Motor neuron (in vitro differentiated cells): ENCODE measurements at regions not wholly inside any gene's neighbourhood (a gene's known extent, or its start where the extent isn't known, plus 50 kb on each side); places are given as distances from the start of the nearest gene placed in this dataset.
A peak's percentile ranks its signal among the peaks of the same experiment; 100 is the strongest.

ENCODE experiments used
- ATAC-seq, 8 experiments: fragments of 200-7000 bp; cut with Tn5 transposase; replicated peaks in 6 of 8; 2 replicates each; pipeline ENCODE4 v1.8.0; 2021; ENCODE audit warnings: mild to moderate bottlenecking in 8 of 8, moderate library complexity in 8 of 8
- H3K27ac ChIP-seq, 2 donors: fragments of 250-450 bp; sonication (Bioruptor Pico); 2 replicates each; pipeline ENCODE4 v1.9.0; 2021; ENCODE audit warnings: antibody characterized with exemption in 2 of 2, mild to moderate bottlenecking in 2 of 2, moderate library complexity in 1 of 2
- H3K4me1 ChIP-seq, 2 donors: fragments of 250-450 bp; sonication (Bioruptor Pico); replicated peaks in 1 of 2; 2 replicates each; pipeline ENCODE4 v1.6.1; 2021; ENCODE audit warnings: antibody characterized with exemption in 2 of 2, mild to moderate bottlenecking in 2 of 2, moderate library complexity in 1 of 2
- H3K4me3 ChIP-seq, 5 donors: fragments of 250-450 bp; sonication (Bioruptor Pico); 2 replicates each; pipeline ENCODE4 v1.9.0; 2021; ENCODE audit warnings: antibody characterized with exemption in 5 of 5, mild to moderate bottlenecking in 5 of 5, moderate library complexity in 4 of 5
- WGBS, 10 experiments: fragments of 450-650 bp; shearing (Covaris generic); methylation state at CpG; one replicate each; pipeline ENCODE4 v1.0.0; 2022; 5-methylcytosine and 5-hydroxymethylcytosine counted together
- in situ Hi-C, 9 experiments: fragments of 400-800 bp; cut with MboI; loops; one replicate each; pipeline ENCODE4 v1.15.0; 2021; ENCODE audit warnings: low sequenced_read_pairs in 9 of 9, low pct_unique_long_range_greater_than_20kb in 2 of 9; ENCODE audit not compliant: unreplicated experiment in 9 of 9

- no peak for ATAC-seq
- WGBS, 10 experiments, result 87 to 100% (median 93%) methylated on average over 1 to 4 of the region's 5 CpGs; no CpG with 5 or more reads in 2 of the 10 experiments
- H3K27ac ChIP-seq, result no peak overlapping the region
Measured at GRCh38 chr15:62873203-62873602, 169.3 kb upstream of the TPM1 start.

GRCh38 chr15:62874064-62874463 is 168.5 kb upstream of the TPM1 start:
- 59 to 90% (median 80%) methylated on average over 1 to 3 of the region's 3 CpGs; no CpG with 5 or more reads in 1 of the 10 experiments for WGBS, 10 experiments

More at GRCh38 chr15:62873203-62873602, 169.3 kb upstream of the TPM1 start:
- Histone ChIP-seq H3K4me1 (no peaks in the 10 kb centered on the region), H3K4me3 (no peak overlapping the region)
- in situ Hi-C loops, result no loop called here

GRCh38 chr15:62874959-62875625 is 167.5 kb upstream of the TPM1 start:
- in situ Hi-C loops, result no loop called here
- no peak overlapping the region for H3K27ac ChIP-seq
- no peak for ATAC-seq
- WGBS, 10 experiments, result 70 to 100% (median 90%) methylated on average over 1 to 7 of the region's 13 CpGs; no CpG with 5 or more reads in 3 of the 10 experiments
- no peak overlapping the region for H3K4me3 ChIP-seq
- no peaks in the 10 kb centered on the region for H3K4me1 ChIP-seq

More at GRCh38 chr15:62874064-62874463, 168.5 kb upstream of the TPM1 start:
- H3K4me3 ChIP-seq, result no peak overlapping the region
- no peak for ATAC-seq
- no peaks in the 10 kb centered on the region for H3K4me1 ChIP-seq
- no peak overlapping the region for H3K27ac ChIP-seq
- in situ Hi-C loops, result no loop called here

GRCh38 chr15:62875626-62876021 is 166.9 kb upstream of the TPM1 start:
- ATAC-seq, result no peak
- in situ Hi-C loops, result no loop called here
- Histone ChIP-seq H3K4me3 (no peak overlapping the region), H3K4me1 (no peaks in the 10 kb centered on the region), H3K27ac (no peak overlapping the region)
- WGBS, 10 experiments, result 80 to 100% (median 100%) methylated on average over 1 to 2 of the region's 4 CpGs; no CpG with 5 or more reads in 7 of the 10 experiments

- Histone ChIP-seq H3K4me1 (no peaks in the 10 kb centered on the region), H3K27ac (no peak overlapping the region), H3K4me3 (no peak overlapping the region)
- no peak for ATAC-seq
- in situ Hi-C loops, result no loop called here
- WGBS, 10 experiments, result 60 to 100% (median 92%) methylated on average over 1 to 7 of the region's 9 CpGs; no CpG with 5 or more reads in 2 of the 10 experiments
Measured at GRCh38 chr15:62877276-62877857, 165.2 kb upstream of the TPM1 start.

GRCh38 chr15:62878070-62878469 is 164.5 kb upstream of the TPM1 start:
- no peak overlapping the region for H3K27ac ChIP-seq
- in situ Hi-C loops, result no loop called here
- H3K4me1 ChIP-seq, result no peaks in the 10 kb centered on the region
- H3K4me3 ChIP-seq, result no peak overlapping the region
- 17 to 93% (median 81%) methylated on average over 1 to 5 of the region's 6 CpGs; no CpG with 5 or more reads in 1 of the 10 experiments for WGBS, 10 experiments
- ATAC-seq, result no peak

GRCh38 chr15:62879770-62880169 is 162.8 kb upstream of the TPM1 start:
- WGBS, 10 experiments, result 55 to 90% (median 77%) methylated on average over 2 to 8 of the region's 8 CpGs; no CpG with 5 or more reads in 1 of the 10 experiments
- in situ Hi-C loops, result no loop called here
- Histone ChIP-seq H3K4me1 (peaks cover 5 to 9% of the 10 kb centered on the region in 2 donors), H3K27ac (no peak overlapping the region), H3K4me3 (no peak overlapping the region)
- no peak for ATAC-seq

GRCh38 chr15:62880278-62880677 is 162.3 kb upstream of the TPM1 start:
- in situ Hi-C loops, result no loop called here
- 7 to 93% (median 57%) methylated on average over 1 to 2 of the region's 2 CpGs; no CpG with 5 or more reads in 3 of the 10 experiments for WGBS, 10 experiments

GRCh38 chr15:62881056-62881455 is 161.5 kb upstream of the TPM1 start:
- no peak for ATAC-seq
- in situ Hi-C loops, result no loop called here
- H3K4me1 ChIP-seq, result peaks cover 6 to 9% of the 10 kb centered on the region in 2 donors
- no peak overlapping the region for H3K27ac ChIP-seq
- H3K4me3 ChIP-seq, result no peak overlapping the region
- whole genome bisulfite sequencing, 10 experiments, result 82 to 100% (median 96%) methylated on average over 2 to 4 of the region's 4 CpGs; no CpG with 5 or more reads in 4 of the 10 experiments

More at GRCh38 chr15:62880278-62880677, 162.3 kb upstream of the TPM1 start:
- H3K4me1 ChIP-seq, result peaks cover 5 to 9% of the 10 kb centered on the region in 2 donors
- H3K4me3 ChIP-seq, result no peak overlapping the region
- ATAC-seq, result peak in 2 of 8 experiments; percentile 42 to 52
- no peak overlapping the region for H3K27ac ChIP-seq

GRCh38 chr15:62883938-62884479 is 158.5 kb upstream of the TPM1 start:
- 0 to 100% (median 81%) methylated on average over 1 to 7 of the region's 7 CpGs for WGBS, 10 experiments
- Histone ChIP-seq H3K27ac (no peak overlapping the region), H3K4me1 (peaks cover 22 to 25% of the 10 kb centered on the region in 2 donors), H3K4me3 (no peak overlapping the region)
- peak in 1 of 8 experiments; percentile 52 for ATAC-seq
- in situ Hi-C loops, result no loop called here

- H3K4me3 ChIP-seq, result no peak overlapping the region
- in situ Hi-C loops, result no loop called here
- H3K27ac ChIP-seq, result no peak overlapping the region
- peak in 5 of 8 experiments; percentile 44 to 72 (median 48) for ATAC-seq
- peaks cover 22 to 25% of the 10 kb centered on the region in 2 donors for H3K4me1 ChIP-seq
- WGBS, 10 experiments, result 6 to 80% (median 14%) methylated on average over 1 to 13 of the region's 13 CpGs; no CpG with 5 or more reads in 1 of the 10 experiments
Measured at GRCh38 chr15:62886431-62887071, 156.0 kb upstream of the TPM1 start.

- peaks cover 22 to 25% of the 10 kb centered on the region in 2 donors for H3K4me1 ChIP-seq
- no peak overlapping the region for H3K27ac ChIP-seq
- H3K4me3 ChIP-seq, result no peak overlapping the region
- in situ Hi-C loops, result no loop called here
- ATAC-seq, result peak in 6 of 8 experiments; percentile 27 to 47 (median 41)
- 20 to 61% (median 39%) methylated on average over 1 to 7 of the region's 7 CpGs; no CpG with 5 or more reads in 1 of the 10 experiments for WGBS, 10 experiments
Measured at GRCh38 chr15:62887113-62887570, 155.4 kb upstream of the TPM1 start.

GRCh38 chr15:62888623-62889022 is 153.9 kb upstream of the TPM1 start:
- in situ Hi-C loops, result no loop called here
- no peak overlapping the region for H3K4me3 ChIP-seq
- H3K27ac ChIP-seq, result no peak overlapping the region
- ATAC-seq, result no peak
- 40 to 84% (median 80%) methylated on average over 1 to 3 of the region's 3 CpGs; no CpG with 5 or more reads in 4 of the 10 experiments for WGBS, 10 experiments
- H3K4me1 ChIP-seq, result peaks cover 22 to 25% of the 10 kb centered on the region in 2 donors
